ENCODE measurements at regions not wholly inside any gene's neighbourhood (a gene's known extent, or its start where the extent isn't known, plus 50 kb on each side); places are given as distances from the start of the nearest gene placed in this dataset.

DNA sequence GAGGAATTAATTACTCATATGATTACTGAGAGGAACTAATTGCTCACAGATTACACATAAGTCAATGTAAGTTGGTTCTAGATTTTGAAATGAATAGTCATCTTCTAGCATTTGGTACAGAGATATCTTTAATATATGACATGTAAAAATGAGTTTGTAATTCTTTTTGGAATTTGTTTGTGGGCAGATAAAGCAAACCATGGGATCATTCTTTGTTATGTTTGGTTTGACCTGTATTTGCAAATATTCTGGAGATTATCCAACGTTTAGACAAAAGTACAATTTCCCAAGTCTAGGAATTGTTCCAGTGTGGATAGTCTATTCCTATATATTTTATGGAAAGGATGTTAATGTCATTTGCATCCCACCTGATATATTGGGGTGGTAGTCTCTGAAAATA lies 309.6 kb upstream of the EDNRB start:
- Histone ChIP-seq H3K9ac (ENCODE audit: insufficient read depth, low read length) (no peak overlapping the region), H3K36me3 (ENCODE audit: control insufficient read depth, insufficient read depth, low read length) (no peaks in the 10 kb centered on the region), H3K4me3 (replicated peaks in 1 of 4; ENCODE audit: control extremely low read depth in 1 of 4, insufficient read depth in 1 of 4, low read depth in 3 of 4, low read length in 4 of 4) (no peak overlapping the region), H2AFZ (ENCODE audit: low read length) (no peak overlapping the region), H4K20me1 (ENCODE audit: control insufficient read depth, extremely low read depth, insufficient read depth, low read length) (no peaks in the 10 kb centered on the region), H3K27ac (ENCODE audit: insufficient read depth, low read length) (no peak overlapping the region), H3K9me3 (ENCODE audit: control insufficient read depth, insufficient read depth, low read depth, low read length) (no peaks in the 10 kb centered on the region), H3K4me1 (ENCODE audit: control insufficient read depth, extremely low read depth, insufficient read depth, low read length) (peaks cover 2% of the 10 kb centered on the region), H3K4me2 (ENCODE audit: extremely low read depth, insufficient read depth, low read length) (no peak overlapping the region), H3K27me3 (ENCODE audit: control insufficient read depth, insufficient read depth, low read length) (no peaks in the 10 kb centered on the region), H3K79me2 (ENCODE audit: control insufficient read depth, insufficient read depth, low read length) (no peaks in the 10 kb centered on the region)
- no peak for TF ChIP-seq EZH2 (IDR thresholded peaks at IDR 0.05; ENCODE audit: low read length, missing control alignments)
- TF ChIP-seq, protein P1, sequence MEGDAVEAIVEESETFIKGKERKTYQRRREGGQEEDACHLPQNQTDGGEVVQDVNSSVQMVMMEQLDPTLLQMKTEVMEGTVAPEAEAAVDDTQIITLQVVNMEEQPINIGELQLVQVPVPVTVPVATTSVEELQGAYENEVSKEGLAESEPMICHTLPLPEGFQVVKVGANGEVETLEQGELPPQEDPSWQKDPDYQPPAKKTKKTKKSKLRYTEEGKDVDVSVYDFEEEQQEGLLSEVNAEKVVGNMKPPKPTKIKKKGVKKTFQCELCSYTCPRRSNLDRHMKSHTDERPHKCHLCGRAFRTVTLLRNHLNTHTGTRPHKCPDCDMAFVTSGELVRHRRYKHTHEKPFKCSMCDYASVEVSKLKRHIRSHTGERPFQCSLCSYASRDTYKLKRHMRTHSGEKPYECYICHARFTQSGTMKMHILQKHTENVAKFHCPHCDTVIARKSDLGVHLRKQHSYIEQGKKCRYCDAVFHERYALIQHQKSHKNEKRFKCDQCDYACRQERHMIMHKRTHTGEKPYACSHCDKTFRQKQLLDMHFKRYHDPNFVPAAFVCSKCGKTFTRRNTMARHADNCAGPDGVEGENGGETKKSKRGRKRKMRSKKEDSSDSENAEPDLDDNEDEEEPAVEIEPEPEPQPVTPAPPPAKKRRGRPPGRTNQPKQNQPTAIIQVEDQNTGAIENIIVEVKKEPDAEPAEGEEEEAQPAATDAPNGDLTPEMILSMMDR (conservative IDR thresholded peaks at IDR 0.05 in 1 of 2, IDR thresholded peaks at IDR 0.05 in 1 of 2; ENCODE audit: low read depth in 1 of 2, low read length in 2 of 2): no peak
- DNase-seq (ENCODE audit: low read depth in 2 of 2): peak in 1 of 2 donors; percentile 66

DNA sequence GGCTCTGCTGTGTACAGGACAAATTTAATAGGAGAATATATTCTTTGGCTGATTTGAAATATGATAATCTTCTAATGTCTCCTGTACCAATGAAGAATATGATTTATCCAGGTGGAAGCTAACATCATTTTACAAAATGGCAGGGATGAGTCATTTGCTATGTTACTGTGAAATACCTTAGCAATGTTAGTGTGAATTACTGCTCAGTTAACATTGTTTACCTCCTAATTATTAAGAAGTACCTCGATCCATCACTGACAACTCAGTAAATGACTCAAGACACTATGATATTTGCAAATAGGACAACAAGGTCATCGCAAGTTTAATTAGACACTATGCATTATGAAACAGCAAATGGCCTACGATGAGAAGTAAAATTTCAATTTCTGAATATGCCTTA lies 309.1 kb upstream of the EDNRB start:
- no peak overlapping the region for H3K4me2 ChIP-seq (ENCODE audit: extremely low read depth, insufficient read depth, low read length)
- no peak overlapping the region for H3K4me3 ChIP-seq (replicated peaks in 1 of 4; ENCODE audit: control extremely low read depth in 1 of 4, insufficient read depth in 1 of 4, low read depth in 3 of 4, low read length in 4 of 4)
- H2AFZ ChIP-seq (ENCODE audit: low read length): no peak overlapping the region
- H3K9me3 ChIP-seq (ENCODE audit: control insufficient read depth, insufficient read depth, low read depth, low read length): no peaks in the 10 kb centered on the region
- no peaks in the 10 kb centered on the region for H3K27me3 ChIP-seq (ENCODE audit: control insufficient read depth, insufficient read depth, low read length)
- H3K27ac ChIP-seq (ENCODE audit: insufficient read depth, low read length): no peak overlapping the region
- peak in 1 of 2 donors; percentile 5 for DNase-seq (ENCODE audit: low read depth in 2 of 2)
- no peaks in the 10 kb centered on the region for H3K36me3 ChIP-seq (ENCODE audit: control insufficient read depth, insufficient read depth, low read length)
- H4K20me1 ChIP-seq (ENCODE audit: control insufficient read depth, extremely low read depth, insufficient read depth, low read length): no peaks in the 10 kb centered on the region
- H3K79me2 ChIP-seq (ENCODE audit: control insufficient read depth, insufficient read depth, low read length): no peaks in the 10 kb centered on the region
- H3K4me1 ChIP-seq (ENCODE audit: control insufficient read depth, extremely low read depth, insufficient read depth, low read length): peaks cover 2% of the 10 kb centered on the region
- no peak overlapping the region for H3K9ac ChIP-seq (ENCODE audit: insufficient read depth, low read length)
- no peak for TF ChIP-seq EZH2 (IDR thresholded peaks at IDR 0.05; ENCODE audit: low read length, missing control alignments)
- TF ChIP-seq, protein P1 (conservative IDR thresholded peaks at IDR 0.05 in 1 of 2, IDR thresholded peaks at IDR 0.05 in 1 of 2; ENCODE audit: low read depth in 1 of 2, low read length in 2 of 2): no peak

DNA sequence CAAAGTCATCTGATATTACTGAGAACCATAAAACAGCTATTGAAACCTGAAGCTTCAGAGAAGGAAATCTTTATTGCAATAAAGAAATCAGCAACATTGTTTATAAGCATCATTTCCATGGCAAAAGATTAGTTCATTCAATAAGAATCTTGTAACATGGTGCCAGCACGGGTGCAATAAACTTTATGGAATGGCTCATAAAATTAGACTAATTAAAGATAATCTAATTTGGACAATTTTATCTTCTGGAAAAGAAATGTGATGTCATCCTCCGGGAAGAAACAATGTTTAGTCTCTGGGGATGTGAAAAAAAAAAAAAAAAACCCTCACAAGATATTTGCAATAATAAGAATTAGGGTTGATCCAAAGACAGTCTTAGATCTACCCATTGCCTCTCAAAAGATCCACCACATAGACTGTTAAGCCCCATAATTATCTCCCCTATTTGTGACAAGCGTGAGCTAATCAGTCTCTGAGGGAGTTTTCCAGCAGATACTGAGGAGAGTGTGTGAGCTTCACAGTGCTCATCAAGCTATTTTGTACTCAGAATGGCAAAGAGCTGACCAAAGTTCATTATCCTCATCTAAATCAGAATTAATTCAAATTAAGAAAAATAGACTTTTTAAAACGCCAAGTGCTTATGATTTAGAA lies 297.0 kb upstream of the EDNRB start:
- H3K36me3 ChIP-seq (ENCODE audit: control insufficient read depth, insufficient read depth, low read length): no peaks in the 10 kb centered on the region

More for the DNA sequence above, 297.0 kb upstream of the EDNRB start:
- Histone ChIP-seq H3K79me2 (ENCODE audit: control insufficient read depth, insufficient read depth, low read length) (no peaks in the 10 kb centered on the region), H3K9ac (ENCODE audit: insufficient read depth, low read length) (no peak overlapping the region), H3K9me3 (ENCODE audit: control insufficient read depth, insufficient read depth, low read depth, low read length) (no peaks in the 10 kb centered on the region), H3K27me3 (ENCODE audit: control insufficient read depth, insufficient read depth, low read length) (no peaks in the 10 kb centered on the region), H3K4me3 (replicated peaks in 1 of 4; ENCODE audit: control extremely low read depth in 1 of 4, insufficient read depth in 1 of 4, low read depth in 3 of 4, low read length in 4 of 4) (no peak overlapping the region), H4K20me1 (ENCODE audit: control insufficient read depth, extremely low read depth, insufficient read depth, low read length) (no peaks in the 10 kb centered on the region), H3K4me1 (ENCODE audit: control insufficient read depth, extremely low read depth, insufficient read depth, low read length) (no peaks in the 10 kb centered on the region), H3K27ac (ENCODE audit: insufficient read depth, low read length) (no peak overlapping the region), H2AFZ (ENCODE audit: low read length) (no peak overlapping the region), H3K4me2 (ENCODE audit: extremely low read depth, insufficient read depth, low read length) (no peak overlapping the region)
- DNase-seq (ENCODE audit: low read depth in 2 of 2): no peak
- TF ChIP-seq, protein P1 (conservative IDR thresholded peaks at IDR 0.05 in 1 of 2, IDR thresholded peaks at IDR 0.05 in 1 of 2; ENCODE audit: low read depth in 1 of 2, low read length in 2 of 2): no peak
- TF ChIP-seq EZH2 (IDR thresholded peaks at IDR 0.05; ENCODE audit: low read length, missing control alignments): no peak

Measured in fibroblast of lung (primary cell).